Astrocyte (in vitro differentiated cells and primary cell): ENCODE measurements at regions not wholly inside any gene's neighbourhood (a gene's known extent, or its start where the extent isn't known, plus 50 kb on each side); places are given as distances from the start of the nearest gene placed in this dataset.
"Not testable (repeated sequence)": the region's sequence is repeated elsewhere in the genome, so short reads cannot be mapped to it uniquely, and the experiment has no call there.

Experiments
- DNase-seq: peaks from one replicate; pipeline ENCODE4 v3.0.0-alpha.2; 2010; ENCODE audit warnings: low read depth
- FAIRE-seq: peaks from 2 replicates; lab custom pipeline; 2011; peaks lifted over from hg19 to GRCh38; lab: Jason Lieb, UNC
- H2AFZ ChIP-seq: 2 replicates; pipeline ENCODE4 v1.6.0; 2012; ENCODE audit warnings: low read depth, low read length, inconsistent platforms
- H3K27ac ChIP-seq: 2 replicates; pipeline ENCODE4 v1.5.1; 2011; ENCODE audit warnings: low read depth, low read length, inconsistent platforms
- H3K27me3 ChIP-seq: 2 replicates; pipeline ENCODE4 v1.6.0; 2011; ENCODE audit warnings: low read length, inconsistent platforms; ENCODE audit not compliant: insufficient read depth
- H3K36me3 ChIP-seq: 2 replicates; pipeline ENCODE4 v1.5.1; 2011; ENCODE audit warnings: low read length, inconsistent platforms; ENCODE audit not compliant: insufficient read depth
- H3K4me1 ChIP-seq: 2 replicates; pipeline ENCODE4 v1.5.1; 2011; ENCODE audit warnings: low read length, inconsistent platforms; ENCODE audit not compliant: insufficient read depth
- H3K4me2 ChIP-seq: 2 replicates; pipeline ENCODE4 v1.6.0; 2012; ENCODE audit warnings: low read length, inconsistent platforms
- H3K4me3 ChIP-seq: 2 replicates; pipeline ENCODE4 v1.5.1; 2011; ENCODE audit warnings: low read depth, mild to moderate bottlenecking, low read length, inconsistent platforms; ENCODE audit not compliant: insufficient read depth
- H3K79me2 ChIP-seq: 2 replicates; pipeline ENCODE4 v1.6.0; 2012; ENCODE audit warnings: mild to moderate bottlenecking, low read length, inconsistent platforms; ENCODE audit not compliant: insufficient read depth
- H3K9ac ChIP-seq: 2 replicates; pipeline ENCODE4 v1.6.0; 2012; ENCODE audit warnings: mild to moderate bottlenecking, low read length, inconsistent platforms
- H3K9me3 ChIP-seq: 2 replicates; pipeline ENCODE4 v1.5.1; 2012; ENCODE audit warnings: low read depth, mild to moderate bottlenecking, low read length, inconsistent platforms; ENCODE audit not compliant: insufficient read depth
- H4K20me1 ChIP-seq: 2 replicates; pipeline ENCODE4 v1.6.0; 2012; ENCODE audit warnings: low read length, inconsistent platforms; ENCODE audit not compliant: insufficient read depth
- H3K27ac Mint-ChIP-seq: one replicate; pipeline ENCODE4 v1.8.0; 2021; ENCODE audit warnings: mild to moderate bottlenecking, mixed read lengths; ENCODE audit not compliant: unreplicated experiment
- H3K27me3 Mint-ChIP-seq: one replicate; pipeline ENCODE4 v1.8.0; 2021; ENCODE audit warnings: low read depth, mixed read lengths; ENCODE audit not compliant: unreplicated experiment
- H3K36me3 Mint-ChIP-seq: one replicate; pipeline ENCODE4 v1.8.0; 2021; ENCODE audit warnings: low read depth, mixed read lengths; ENCODE audit not compliant: unreplicated experiment
- H3K4me1 Mint-ChIP-seq: one replicate; pipeline ENCODE4 v1.8.0; 2021; ENCODE audit warnings: low read depth, mixed read lengths; ENCODE audit not compliant: unreplicated experiment
- H3K4me3 Mint-ChIP-seq: one replicate; pipeline ENCODE4 v1.8.0; 2021; ENCODE audit warnings: mild to moderate bottlenecking, moderate library complexity, mixed read lengths; ENCODE audit not compliant: unreplicated experiment
- H3K9me3 Mint-ChIP-seq: one replicate; pipeline ENCODE4 v1.8.0; 2021; ENCODE audit warnings: mild to moderate bottlenecking, mixed read lengths; ENCODE audit not compliant: unreplicated experiment
- EZH2 ChIP-seq: IDR thresholded peaks from 2 replicates; pipeline ENCODE4 v1.6.1; 2012; ENCODE audit warnings: mild to moderate bottlenecking, low read length, inconsistent platforms; ENCODE audit not compliant: insufficient read depth
- TF ChIP-seq, protein P1 (sequence below): IDR thresholded peaks from 2 replicates; pipeline ENCODE4 v1.5.1; 2011; ENCODE audit warnings: low read depth, mild to moderate bottlenecking, inconsistent platforms, low read length, moderate library complexity; ENCODE audit not compliant: insufficient read depth

DNA sequence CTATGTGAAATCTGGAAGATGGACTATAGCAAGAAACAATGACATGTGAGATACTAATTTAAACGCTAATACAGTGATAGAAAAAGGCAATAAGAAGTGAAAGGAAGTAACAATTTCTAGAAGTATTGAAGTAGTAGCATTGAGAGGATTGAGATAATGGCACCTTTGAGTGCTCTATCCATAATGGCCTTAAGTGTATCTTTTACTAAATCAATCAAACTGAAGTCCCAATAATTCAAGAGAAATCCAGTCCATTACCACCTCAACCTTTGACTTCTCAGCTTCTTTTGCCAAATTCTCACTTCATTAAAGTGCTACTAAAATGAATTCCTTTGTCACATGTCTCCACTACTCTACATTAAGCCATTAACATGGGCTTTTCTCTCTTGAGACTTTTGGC is 82.6 kb upstream of the KYNU start:
- Mint-ChIP-seq H3K4me1 (no peaks in the 10 kb centered on the region), H3K9me3 (peaks cover 6% of the 10 kb centered on the region), H3K27me3 (no peaks in the 10 kb centered on the region), H3K27ac (no peak overlapping the region), H3K36me3 (no peaks in the 10 kb centered on the region), H3K4me3 (no peak overlapping the region)
- Histone ChIP-seq H2AFZ (no peak overlapping the region), H3K9ac (no peak overlapping the region), H3K4me2 (no peak overlapping the region), H4K20me1 (no peaks in the 10 kb centered on the region), H3K9me3 (no peaks in the 10 kb centered on the region), H3K4me1 (no peaks in the 10 kb centered on the region), H3K27ac (no peak overlapping the region), H3K27me3 (no peaks in the 10 kb centered on the region), H3K79me2 (no peaks in the 10 kb centered on the region), H3K4me3 (no peak overlapping the region), H3K36me3 (no peaks in the 10 kb centered on the region)
- TF ChIP-seq, protein P1, sequence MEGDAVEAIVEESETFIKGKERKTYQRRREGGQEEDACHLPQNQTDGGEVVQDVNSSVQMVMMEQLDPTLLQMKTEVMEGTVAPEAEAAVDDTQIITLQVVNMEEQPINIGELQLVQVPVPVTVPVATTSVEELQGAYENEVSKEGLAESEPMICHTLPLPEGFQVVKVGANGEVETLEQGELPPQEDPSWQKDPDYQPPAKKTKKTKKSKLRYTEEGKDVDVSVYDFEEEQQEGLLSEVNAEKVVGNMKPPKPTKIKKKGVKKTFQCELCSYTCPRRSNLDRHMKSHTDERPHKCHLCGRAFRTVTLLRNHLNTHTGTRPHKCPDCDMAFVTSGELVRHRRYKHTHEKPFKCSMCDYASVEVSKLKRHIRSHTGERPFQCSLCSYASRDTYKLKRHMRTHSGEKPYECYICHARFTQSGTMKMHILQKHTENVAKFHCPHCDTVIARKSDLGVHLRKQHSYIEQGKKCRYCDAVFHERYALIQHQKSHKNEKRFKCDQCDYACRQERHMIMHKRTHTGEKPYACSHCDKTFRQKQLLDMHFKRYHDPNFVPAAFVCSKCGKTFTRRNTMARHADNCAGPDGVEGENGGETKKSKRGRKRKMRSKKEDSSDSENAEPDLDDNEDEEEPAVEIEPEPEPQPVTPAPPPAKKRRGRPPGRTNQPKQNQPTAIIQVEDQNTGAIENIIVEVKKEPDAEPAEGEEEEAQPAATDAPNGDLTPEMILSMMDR = no peak
- no peak for TF ChIP-seq EZH2
- DNase-seq (no peak), FAIRE-seq (no peak)

DNA sequence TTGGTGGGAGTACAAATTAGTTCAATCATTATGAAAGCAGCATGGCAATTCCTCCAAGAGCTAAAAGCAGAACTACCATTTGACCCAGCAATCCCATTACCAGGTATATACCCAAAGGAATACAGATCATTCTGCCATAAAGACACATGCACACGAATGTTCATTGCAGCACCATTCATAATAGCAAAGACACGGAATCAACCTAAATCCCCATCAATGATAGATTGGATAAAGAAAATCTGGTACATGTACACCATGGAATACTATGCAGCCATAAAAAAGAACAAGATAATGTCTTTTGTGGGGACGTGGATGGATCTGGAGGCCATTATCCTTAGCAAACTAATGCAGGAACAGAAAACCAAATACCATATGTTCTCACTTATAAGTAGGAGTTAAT is 85.1 kb upstream of the KYNU start:
- not testable (repeated sequence) for H2AFZ ChIP-seq, H3K27me3 Mint-ChIP-seq, H3K9ac ChIP-seq, H3K4me3 Mint-ChIP-seq, H3K79me2 ChIP-seq, H3K4me3 ChIP-seq, H3K4me1 Mint-ChIP-seq, H3K9me3 ChIP-seq, H3K27me3 ChIP-seq, H3K4me2 ChIP-seq, H3K27ac Mint-ChIP-seq, H4K20me1 ChIP-seq, DNase-seq, H3K27ac ChIP-seq, H3K36me3 ChIP-seq, H3K36me3 Mint-ChIP-seq, H3K4me1 ChIP-seq, FAIRE-seq, H3K9me3 Mint-ChIP-seq

- DNase-seq (no peak), FAIRE-seq (no peak)
- Histone ChIP-seq H3K36me3 (no peaks in the 10 kb centered on the region), H2AFZ (no peak overlapping the region), H3K27ac (no peak overlapping the region), H3K79me2 (no peaks in the 10 kb centered on the region), H3K9me3 (no peaks in the 10 kb centered on the region), H3K9ac (no peak overlapping the region), H3K4me2 (no peak overlapping the region), H3K27me3 (no peaks in the 10 kb centered on the region), H4K20me1 (no peaks in the 10 kb centered on the region), H3K4me1 (no peaks in the 10 kb centered on the region), H3K4me3 (no peak overlapping the region)
- Mint-ChIP-seq H3K4me3 (no peak overlapping the region), H3K27ac (no peak overlapping the region), H3K36me3 (no peaks in the 10 kb centered on the region), H3K4me1 (no peaks in the 10 kb centered on the region), H3K9me3 (peaks cover 6% of the 10 kb centered on the region), H3K27me3 (no peaks in the 10 kb centered on the region)
- TF ChIP-seq, protein P1 = no peak
- TF ChIP-seq EZH2 = no peak
These were observed 86.1 kb upstream of the KYNU start for GRCh38 chr2:142791335-142791734.
